ENCODE measurements at regions not wholly inside any gene's neighbourhood (a gene's known extent, or its start where the extent isn't known, plus 50 kb on each side); places are given as distances from the start of the nearest gene placed in this dataset.

DNA sequence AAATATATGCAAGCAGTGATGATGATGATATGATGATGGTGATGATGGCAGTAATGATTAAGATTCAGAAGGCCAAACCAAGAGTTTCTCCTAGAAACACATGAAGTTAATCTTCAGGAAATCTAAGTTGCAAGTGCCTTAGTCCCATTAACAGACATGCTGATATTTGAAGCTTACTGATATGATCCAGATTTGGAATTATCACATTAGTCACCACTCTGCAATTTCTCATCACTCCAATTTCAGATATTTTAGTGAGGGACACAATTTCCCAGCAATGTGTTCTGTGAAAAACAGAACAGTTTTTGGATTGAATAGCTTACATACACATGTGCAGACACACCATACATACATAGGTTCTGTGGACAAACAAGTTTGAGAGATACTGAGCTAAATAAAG is 411.4 kb upstream of the FAT3 start:
- POLR2A ChIA-PET: no interaction called here
- H3K27me3 ChIP-seq (replicated peaks in 2 of 5; ENCODE audit: control insufficient read depth in 4 of 5, insufficient read depth in 5 of 5, low read length in 4 of 5): no peaks in the 10 kb centered on the region
- H3K4me3 ChIP-seq (ENCODE audit: control insufficient read depth in 1 of 7, extremely low read depth in 1 of 7, insufficient read depth in 4 of 7, low read depth in 2 of 7, low read length in 6 of 7): no peak overlapping the region
- H3K4me1 ChIP-seq (ENCODE audit: control extremely low read depth in 1 of 4, control insufficient read depth in 4 of 4, insufficient read depth in 4 of 4, low read length in 3 of 4): no peaks in the 10 kb centered on the region
- H3K27ac ChIP-seq (ENCODE audit: insufficient read depth in 1 of 2, low read depth in 1 of 2, low read length in 2 of 2, poor library complexity in 1 of 2, severe bottlenecking in 2 of 2): no peak overlapping the region
- no peak for DNase-seq
- CTCF ChIA-PET: no interaction called here
- H3K36me3 ChIP-seq (ENCODE audit: control insufficient read depth in 4 of 4, insufficient read depth in 4 of 4, low read length in 3 of 4): no peaks in the 10 kb centered on the region
- H3K9me3 ChIP-seq (ENCODE audit: control extremely low read depth in 1 of 5, control insufficient read depth in 4 of 5, insufficient read depth in 2 of 5, low read depth in 1 of 5, low read length in 4 of 5): no peaks in the 10 kb centered on the region

DNA sequence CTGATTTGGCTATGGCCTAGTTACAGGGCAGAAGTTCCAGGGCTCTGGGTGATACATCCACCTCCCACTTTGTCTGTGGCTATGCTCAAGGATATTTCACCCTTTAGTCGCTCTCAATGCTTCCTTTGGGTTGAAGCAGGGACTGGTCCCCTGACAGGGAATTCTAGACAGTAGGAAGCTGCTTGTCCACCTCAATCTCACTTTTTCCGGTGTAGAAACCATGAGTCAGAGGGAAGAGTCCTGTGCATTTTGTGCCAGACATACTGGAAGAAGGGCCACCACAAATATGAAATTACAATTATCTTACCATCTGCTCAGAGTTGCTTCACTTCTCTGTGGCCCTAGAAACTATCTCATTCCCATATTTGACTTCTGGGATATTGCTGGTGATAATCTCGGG is 413.7 kb upstream of the FAT3 start:
- H3K36me3 ChIP-seq (ENCODE audit: control insufficient read depth in 4 of 4, insufficient read depth in 4 of 4, low read length in 3 of 4): no peaks in the 10 kb centered on the region
- POLR2A ChIA-PET: no interaction called here
- no peaks in the 10 kb centered on the region for H3K9me3 ChIP-seq (ENCODE audit: control extremely low read depth in 1 of 5, control insufficient read depth in 4 of 5, insufficient read depth in 2 of 5, low read depth in 1 of 5, low read length in 4 of 5)
- CTCF ChIA-PET: no interaction called here
- WGBS (ENCODE audit: insufficient coverage): 86% methylated on average over 1 of the region's 3 CpGs
- H3K4me1 ChIP-seq (ENCODE audit: control extremely low read depth in 1 of 4, control insufficient read depth in 4 of 4, insufficient read depth in 4 of 4, low read length in 3 of 4): no peaks in the 10 kb centered on the region
- no peak overlapping the region for H3K4me3 ChIP-seq (ENCODE audit: control insufficient read depth in 1 of 7, extremely low read depth in 1 of 7, insufficient read depth in 4 of 7, low read depth in 2 of 7, low read length in 6 of 7)
- no peak overlapping the region for H3K27ac ChIP-seq (ENCODE audit: insufficient read depth in 1 of 2, low read depth in 1 of 2, low read length in 2 of 2, poor library complexity in 1 of 2, severe bottlenecking in 2 of 2)
- no peak for DNase-seq
- no peaks in the 10 kb centered on the region for H3K27me3 ChIP-seq (replicated peaks in 2 of 5; ENCODE audit: control insufficient read depth in 4 of 5, insufficient read depth in 5 of 5, low read length in 4 of 5)

DNA sequence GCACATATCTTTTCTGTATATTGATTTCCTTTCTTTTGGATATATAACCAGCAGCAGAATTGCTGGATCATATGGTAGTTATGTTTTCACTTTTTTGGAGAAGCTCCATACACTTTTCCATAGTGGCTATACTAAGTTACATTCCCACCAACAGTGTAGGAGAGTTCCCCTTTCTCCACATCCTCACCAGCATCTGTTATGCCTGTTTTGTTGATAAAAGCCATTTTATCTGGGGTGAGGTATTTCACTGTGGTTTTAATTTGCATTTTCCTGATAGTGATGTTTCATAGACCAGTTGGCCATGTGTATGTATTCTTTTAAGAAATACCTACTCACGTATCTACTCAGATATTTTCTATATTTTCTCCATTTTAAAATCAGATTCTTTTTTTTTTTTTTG is 419.3 kb upstream of the FAT3 start:
- ChIA-PET CTCF (no interaction called here), POLR2A (no interaction called here)
- no peak for DNase-seq
- Histone ChIP-seq H3K27me3 (replicated peaks in 2 of 5; ENCODE audit: control insufficient read depth in 4 of 5, insufficient read depth in 5 of 5, low read length in 4 of 5) (no peaks in the 10 kb centered on the region), H3K9me3 (ENCODE audit: control extremely low read depth in 1 of 5, control insufficient read depth in 4 of 5, insufficient read depth in 2 of 5, low read depth in 1 of 5, low read length in 4 of 5) (no peaks in the 10 kb centered on the region), H3K4me1 (ENCODE audit: control extremely low read depth in 1 of 4, control insufficient read depth in 4 of 4, insufficient read depth in 4 of 4, low read length in 3 of 4) (no peaks in the 10 kb centered on the region), H3K4me3 (ENCODE audit: control insufficient read depth in 1 of 7, extremely low read depth in 1 of 7, insufficient read depth in 4 of 7, low read depth in 2 of 7, low read length in 6 of 7) (no peak overlapping the region), H3K36me3 (ENCODE audit: control insufficient read depth in 4 of 4, insufficient read depth in 4 of 4, low read length in 3 of 4) (no peaks in the 10 kb centered on the region), H3K27ac (ENCODE audit: insufficient read depth in 1 of 2, low read depth in 1 of 2, low read length in 2 of 2, poor library complexity in 1 of 2, severe bottlenecking in 2 of 2) (no peak overlapping the region)
- no CpG with 5 or more reads among the region's 1 CpG for WGBS (ENCODE audit: insufficient coverage)

DNA sequence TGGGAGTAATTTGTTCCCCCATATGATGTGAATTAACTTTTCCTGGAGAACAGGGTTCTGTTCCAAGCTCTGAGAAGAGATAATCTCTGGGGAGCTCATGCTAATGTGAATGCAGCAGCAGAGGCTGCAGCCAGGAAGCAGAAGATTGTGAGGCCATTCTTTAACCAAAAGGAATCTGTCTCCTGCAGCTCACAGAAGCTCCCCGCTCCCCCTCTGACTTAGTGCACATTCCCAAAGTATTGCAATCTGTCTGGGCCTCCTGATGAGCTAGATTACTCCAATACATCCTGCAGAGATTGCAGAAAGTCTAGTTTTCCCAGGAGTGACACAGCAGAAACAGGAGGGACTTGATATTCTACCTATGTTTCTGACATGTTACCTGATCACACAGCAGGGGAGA is 420.6 kb upstream of the FAT3 start:
- no peaks in the 10 kb centered on the region for H3K9me3 ChIP-seq (ENCODE audit: control extremely low read depth in 1 of 5, control insufficient read depth in 4 of 5, insufficient read depth in 2 of 5, low read depth in 1 of 5, low read length in 4 of 5)
- no peak for DNase-seq
- no peaks in the 10 kb centered on the region for H3K4me1 ChIP-seq (ENCODE audit: control extremely low read depth in 1 of 4, control insufficient read depth in 4 of 4, insufficient read depth in 4 of 4, low read length in 3 of 4)
- H3K27me3 ChIP-seq (replicated peaks in 2 of 5; ENCODE audit: control insufficient read depth in 4 of 5, insufficient read depth in 5 of 5, low read length in 4 of 5): no peaks in the 10 kb centered on the region
- POLR2A ChIA-PET: no interaction called here
- H3K4me3 ChIP-seq (ENCODE audit: control insufficient read depth in 1 of 7, extremely low read depth in 1 of 7, insufficient read depth in 4 of 7, low read depth in 2 of 7, low read length in 6 of 7): no peak overlapping the region
- no peak overlapping the region for H3K27ac ChIP-seq (ENCODE audit: insufficient read depth in 1 of 2, low read depth in 1 of 2, low read length in 2 of 2, poor library complexity in 1 of 2, severe bottlenecking in 2 of 2)
- WGBS (ENCODE audit: insufficient coverage): 33% methylated on average over 1 of the region's 1 CpG
- H3K36me3 ChIP-seq (ENCODE audit: control insufficient read depth in 4 of 4, insufficient read depth in 4 of 4, low read length in 3 of 4): no peaks in the 10 kb centered on the region
- CTCF ChIA-PET: no interaction called here

DNA sequence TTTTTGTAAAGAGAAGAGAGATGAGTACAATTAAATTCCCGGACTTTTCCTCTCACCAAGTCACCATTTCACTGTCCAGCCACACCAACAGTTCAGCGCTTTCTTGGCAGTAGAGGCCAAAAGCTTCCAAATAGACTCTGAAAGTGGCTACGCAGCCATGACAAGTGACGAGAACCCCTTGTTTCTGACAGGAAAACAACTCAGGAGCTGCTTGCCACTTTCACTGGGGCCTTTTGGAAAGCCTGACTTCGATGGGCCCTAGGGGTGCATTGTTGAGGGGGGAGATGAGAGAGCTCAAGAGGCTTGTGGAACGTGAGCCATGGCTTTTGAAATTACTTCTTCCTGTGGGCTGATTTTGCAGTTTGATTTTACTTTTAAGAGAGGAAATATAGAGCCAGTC is 422.1 kb upstream of the FAT3 start:
- POLR2A ChIA-PET: no interaction called here
- WGBS (ENCODE audit: insufficient coverage): 83% methylated on average over 3 of the region's 6 CpGs

DNA sequence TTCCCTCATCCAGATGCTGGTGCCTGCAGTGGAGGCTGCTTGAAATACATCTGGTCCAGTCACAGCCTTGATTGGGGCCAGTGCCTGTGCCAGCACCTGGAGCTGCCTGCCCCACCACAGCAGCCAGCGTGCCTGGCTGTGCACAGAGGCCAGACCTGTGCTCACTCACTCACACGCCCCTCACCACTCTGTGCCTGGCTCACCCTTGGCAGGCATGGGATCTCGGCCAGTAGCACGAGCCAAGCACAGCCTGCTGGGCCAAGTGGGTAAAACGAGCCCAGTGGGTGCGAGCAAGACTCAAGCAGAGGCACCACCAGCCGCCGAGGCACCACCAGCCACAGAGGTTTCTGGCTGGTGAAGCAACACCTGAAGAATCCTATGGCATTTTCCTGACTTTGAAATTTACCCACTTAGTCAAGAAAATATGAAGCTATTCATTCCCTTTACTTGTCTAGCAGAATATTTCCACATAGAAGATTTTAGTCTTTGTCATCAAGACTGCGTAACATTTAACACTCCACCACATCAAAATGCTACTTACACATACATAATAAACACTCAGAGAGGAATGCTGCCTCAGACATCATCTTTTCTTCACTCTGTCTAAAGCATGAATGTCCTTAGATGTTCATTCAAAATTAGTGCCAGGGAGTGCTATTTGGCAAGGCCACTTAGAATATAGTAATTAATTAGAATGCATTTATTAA is 424.3 kb upstream of the FAT3 start:
- H3K4me3 ChIP-seq (ENCODE audit: control insufficient read depth in 1 of 7, extremely low read depth in 1 of 7, insufficient read depth in 4 of 7, low read depth in 2 of 7, low read length in 6 of 7): no peak overlapping the region
- ChIA-PET CTCF (no interaction called here), POLR2A (interaction anchor here (0.6 kb wide), 1 partner anchor 27 kb away, joined by 3 read pairs; no protein-coding TSS in a partner anchor)
- H3K36me3 ChIP-seq (ENCODE audit: control insufficient read depth in 4 of 4, insufficient read depth in 4 of 4, low read length in 3 of 4): no peaks in the 10 kb centered on the region
- no peaks in the 10 kb centered on the region for H3K4me1 ChIP-seq (ENCODE audit: control extremely low read depth in 1 of 4, control insufficient read depth in 4 of 4, insufficient read depth in 4 of 4, low read length in 3 of 4)
- 90% methylated on average over 8 of the region's 9 CpGs for WGBS (ENCODE audit: insufficient coverage)
- H3K27me3 ChIP-seq (replicated peaks in 2 of 5; ENCODE audit: control insufficient read depth in 4 of 5, insufficient read depth in 5 of 5, low read length in 4 of 5): no peaks in the 10 kb centered on the region
- no peaks in the 10 kb centered on the region for H3K9me3 ChIP-seq (ENCODE audit: control extremely low read depth in 1 of 5, control insufficient read depth in 4 of 5, insufficient read depth in 2 of 5, low read depth in 1 of 5, low read length in 4 of 5)
- no peak for DNase-seq
- H3K27ac ChIP-seq (ENCODE audit: insufficient read depth in 1 of 2, low read depth in 1 of 2, low read length in 2 of 2, poor library complexity in 1 of 2, severe bottlenecking in 2 of 2): no peak overlapping the region

More for the DNA sequence above, 422.1 kb upstream of the FAT3 start:
- no peaks in the 10 kb centered on the region for H3K4me1 ChIP-seq (ENCODE audit: control extremely low read depth in 1 of 4, control insufficient read depth in 4 of 4, insufficient read depth in 4 of 4, low read length in 3 of 4)
- H3K9me3 ChIP-seq (ENCODE audit: control extremely low read depth in 1 of 5, control insufficient read depth in 4 of 5, insufficient read depth in 2 of 5, low read depth in 1 of 5, low read length in 4 of 5): no peaks in the 10 kb centered on the region
- H3K27me3 ChIP-seq (replicated peaks in 2 of 5; ENCODE audit: control insufficient read depth in 4 of 5, insufficient read depth in 5 of 5, low read length in 4 of 5): no peaks in the 10 kb centered on the region
- CTCF ChIA-PET: no interaction called here
- DNase-seq: no peak
- H3K4me3 ChIP-seq (ENCODE audit: control insufficient read depth in 1 of 7, extremely low read depth in 1 of 7, insufficient read depth in 4 of 7, low read depth in 2 of 7, low read length in 6 of 7): no peak overlapping the region
- no peaks in the 10 kb centered on the region for H3K36me3 ChIP-seq (ENCODE audit: control insufficient read depth in 4 of 4, insufficient read depth in 4 of 4, low read length in 3 of 4)
- H3K27ac ChIP-seq (ENCODE audit: insufficient read depth in 1 of 2, low read depth in 1 of 2, low read length in 2 of 2, poor library complexity in 1 of 2, severe bottlenecking in 2 of 2): no peak overlapping the region

DNA sequence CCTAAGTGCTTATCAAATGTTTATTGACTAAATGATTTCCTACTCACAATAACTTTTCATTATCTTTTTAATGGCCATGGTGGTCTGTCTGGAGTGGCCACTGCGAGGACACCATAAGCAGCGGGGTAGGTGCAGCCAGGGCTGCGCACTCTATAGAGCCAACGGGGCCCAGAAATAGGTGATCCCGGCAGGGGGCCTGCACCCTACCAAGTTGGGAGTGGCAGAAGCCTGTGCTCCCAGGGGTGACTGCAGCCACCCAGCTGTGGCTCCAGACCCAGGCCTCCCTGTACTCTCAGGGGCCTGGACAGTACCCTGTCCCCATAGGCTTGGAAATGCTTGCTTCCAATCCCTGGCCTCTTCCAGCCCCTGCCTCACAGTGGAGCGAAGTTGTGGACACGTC is 426.4 kb upstream of the FAT3 start:
- 93% methylated on average over 7 of the region's 7 CpGs for WGBS (ENCODE audit: insufficient coverage)
- Histone ChIP-seq H3K4me1 (ENCODE audit: control extremely low read depth in 1 of 4, control insufficient read depth in 4 of 4, insufficient read depth in 4 of 4, low read length in 3 of 4) (no peaks in the 10 kb centered on the region), H3K27me3 (replicated peaks in 2 of 5; ENCODE audit: control insufficient read depth in 4 of 5, insufficient read depth in 5 of 5, low read length in 4 of 5) (no peaks in the 10 kb centered on the region), H3K9me3 (ENCODE audit: control extremely low read depth in 1 of 5, control insufficient read depth in 4 of 5, insufficient read depth in 2 of 5, low read depth in 1 of 5, low read length in 4 of 5) (no peaks in the 10 kb centered on the region), H3K27ac (ENCODE audit: insufficient read depth in 1 of 2, low read depth in 1 of 2, low read length in 2 of 2, poor library complexity in 1 of 2, severe bottlenecking in 2 of 2) (no peak overlapping the region), H3K4me3 (ENCODE audit: control insufficient read depth in 1 of 7, extremely low read depth in 1 of 7, insufficient read depth in 4 of 7, low read depth in 2 of 7, low read length in 6 of 7) (no peak overlapping the region), H3K36me3 (ENCODE audit: control insufficient read depth in 4 of 4, insufficient read depth in 4 of 4, low read length in 3 of 4) (no peaks in the 10 kb centered on the region)
- DNase-seq: no peak
- POLR2A ChIA-PET: no interaction called here
- CTCF ChIA-PET: no interaction called here
